Spleen (tissue), 11 donors: ENCODE measurements at regions not wholly inside any gene's neighbourhood (a gene's known extent, or its start where the extent isn't known, plus 50 kb on each side); places are given as distances from the start of the nearest gene placed in this dataset.

Experiments
- DNase-seq: peaks from one replicate; pipeline ENCODE4 v3.0.0-alpha.2; 2020
- H3K27ac ChIP-seq, 8 donors: fragments of 200-600 bp; sonication (generic) in 7 of 8; 1 replicate in 4 of 8; 2 replicates in 4 of 8; pipeline versions ENCODE4 v1.5.0 to v1.8.0; 2016 to 2021; ENCODE audit warnings: inconsistent platforms in 4 of 8, mild to moderate bottlenecking in 4 of 8, moderate library complexity in 1 of 8
- H3K27me3 ChIP-seq, 7 donors: fragments of 200-600 bp; sonication (generic) in 6 of 7; replicated peaks in 1 of 7; 1 replicate in 4 of 7; 2 replicates in 3 of 7; pipeline versions ENCODE4 v1.5.0 to v1.8.0; 2016 to 2021; ENCODE audit warnings: inconsistent platforms in 3 of 7, mild to moderate bottlenecking in 1 of 7
- H3K36me3 ChIP-seq, 6 donors: fragments of 200-600 bp; sonication (generic) in 5 of 6; 1 replicate in 4 of 6; 2 replicates in 2 of 6; pipeline versions ENCODE4 v1.5.0 to v1.8.0; 2016 to 2021; ENCODE audit warnings: inconsistent platforms in 2 of 6
- H3K4me1 ChIP-seq, 6 donors: fragments of 200-600 bp; sonication (generic) in 5 of 6; 1 replicate in 3 of 6; 2 replicates in 3 of 6; pipeline versions ENCODE4 v1.5.0 to v1.8.0; 2016 to 2021; ENCODE audit warnings: inconsistent platforms in 3 of 6
- H3K4me3 ChIP-seq, 8 donors: fragments of 200-600 bp; sonication (generic) in 7 of 8; 1 replicate in 4 of 8; 2 replicates in 4 of 8; pipeline versions ENCODE4 v1.5.0 to v1.8.0; 2016 to 2021; ENCODE audit warnings: inconsistent platforms in 4 of 8, mild to moderate bottlenecking in 4 of 8, moderate library complexity in 2 of 8
- H3K9me3 ChIP-seq, 8 donors: fragments of 200-600 bp; sonication (generic) in 7 of 8; 1 replicate in 4 of 8; 2 replicates in 4 of 8; pipeline versions ENCODE4 v1.5.0 to v1.8.0; 2016 to 2021; ENCODE audit warnings: inconsistent platforms in 4 of 8
- POLR2A ChIP-seq, 3 donors: fragments of 450-650 bp; IDR thresholded peaks; one replicate each; pipeline ENCODE4 v1.5.1; 2017; ENCODE audit warnings: antibody characterized with exemption in 3 of 3, mild to moderate bottlenecking in 1 of 3
- POLR2AphosphoS5 ChIP-seq, 3 donors: sonication (generic); formaldehyde crosslinking; IDR thresholded peaks; one replicate each; pipeline ENCODE4 v1.5.1; 2017; ENCODE audit warnings: antibody characterized with exemption in 3 of 3
- WGBS, 5 donors: extraction: QIAGEN DNeasy Blood & Tissue Kit in 3 of 5; methylation state at CpG; one replicate each; pipeline versions ENCODE4 v1.1.5 to v1.1.7; 2013 to 2018; 5-methylcytosine and 5-hydroxymethylcytosine counted together
- intact Hi-C: fragments of 100-400 bp; cut with DNase I; formaldehyde crosslinking; loops from one replicate; pipeline ENCODE4 v1.15.0; 2023; ENCODE audit warnings: low total_unique reads
- TF ChIP-seq, protein P1 (sequence below), 11 experiments: fragments of 200-600 bp in 7 of 11; fragments of 450-650 bp in 4 of 11; sonication (generic) in 4 of 11; IDR thresholded peaks in 8 of 11; conservative IDR thresholded peaks in 3 of 11; 1 replicate in 7 of 11; 2 replicates in 4 of 11; pipeline versions ENCODE4 v1.4.0 to v1.8.0; 2016 to 2021; ENCODE audit warnings: antibody characterized with exemption in 11 of 11, inconsistent platforms in 4 of 11, mild to moderate bottlenecking in 1 of 11
- donor health status: healthy with polysubstance abuse.
- donor health status: DM: no; HTN: no; CAD: no; lungs with moderate emphysema.
- donor health status: DM: no; HTN: no; CAD: no.
- donor health status: Bipolar disorder and iron deficiency.
- donor health status: healthy.
- donor health status: DM: no; HTN: no; CAD: no.
- donor health status: DM: yes; HTN: yes; CAD: no.

DNA sequence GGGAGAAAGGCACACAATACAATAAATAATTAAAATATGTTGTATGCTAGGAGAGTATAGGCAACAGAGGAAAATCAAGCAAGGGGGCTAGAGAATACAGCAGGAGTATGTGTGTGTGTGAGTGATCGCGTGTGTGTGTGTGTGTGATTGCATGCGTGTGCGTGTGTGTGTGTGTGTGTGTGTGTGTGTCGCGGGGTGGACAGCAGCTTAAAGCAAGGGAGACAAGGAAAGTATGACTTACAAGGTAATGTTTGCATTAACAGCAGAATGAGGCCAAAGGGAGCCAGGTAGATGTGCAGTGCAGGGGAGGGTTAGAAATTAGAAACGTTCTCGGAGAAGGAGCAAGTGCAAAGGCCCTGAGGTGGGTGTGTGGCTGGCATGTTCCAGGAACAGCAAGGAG, 57.4 kb upstream of the KCNA1 start:
- Histone ChIP-seq H3K27me3 (peaks cover 0 to 18% (median 5%) of the 10 kb centered on the region in 7 donors), H3K36me3 (no peaks in the 10 kb centered on the region), H3K4me1 (peaks cover 0 to 16% (median 5%) of the 10 kb centered on the region in 6 donors), H3K4me3 (no peak overlapping the region), H3K27ac (no peak overlapping the region), H3K9me3 (no peaks in the 10 kb centered on the region)
- no peak for TF ChIP-seq POLR2AphosphoS5 (IDR thresholded peaks at IDR 0.05)
- TF ChIP-seq, protein P1, sequence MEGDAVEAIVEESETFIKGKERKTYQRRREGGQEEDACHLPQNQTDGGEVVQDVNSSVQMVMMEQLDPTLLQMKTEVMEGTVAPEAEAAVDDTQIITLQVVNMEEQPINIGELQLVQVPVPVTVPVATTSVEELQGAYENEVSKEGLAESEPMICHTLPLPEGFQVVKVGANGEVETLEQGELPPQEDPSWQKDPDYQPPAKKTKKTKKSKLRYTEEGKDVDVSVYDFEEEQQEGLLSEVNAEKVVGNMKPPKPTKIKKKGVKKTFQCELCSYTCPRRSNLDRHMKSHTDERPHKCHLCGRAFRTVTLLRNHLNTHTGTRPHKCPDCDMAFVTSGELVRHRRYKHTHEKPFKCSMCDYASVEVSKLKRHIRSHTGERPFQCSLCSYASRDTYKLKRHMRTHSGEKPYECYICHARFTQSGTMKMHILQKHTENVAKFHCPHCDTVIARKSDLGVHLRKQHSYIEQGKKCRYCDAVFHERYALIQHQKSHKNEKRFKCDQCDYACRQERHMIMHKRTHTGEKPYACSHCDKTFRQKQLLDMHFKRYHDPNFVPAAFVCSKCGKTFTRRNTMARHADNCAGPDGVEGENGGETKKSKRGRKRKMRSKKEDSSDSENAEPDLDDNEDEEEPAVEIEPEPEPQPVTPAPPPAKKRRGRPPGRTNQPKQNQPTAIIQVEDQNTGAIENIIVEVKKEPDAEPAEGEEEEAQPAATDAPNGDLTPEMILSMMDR (IDR thresholded peaks at IDR 0.05 in 8 of 11, conservative IDR thresholded peaks at IDR 0.05 in 3 of 11), result no peak
- TF ChIP-seq POLR2A (IDR thresholded peaks at IDR 0.05), result no peak
- WGBS, 5 donors, result 83 to 95% (median 94%) methylated on average over 8 of the region's 8 CpGs
- no peak for DNase-seq
- intact Hi-C loops, result loop anchor here (10.0 kb wide), 1 partner anchor 232 kb away; no protein-coding TSS in a partner anchor

DNA sequence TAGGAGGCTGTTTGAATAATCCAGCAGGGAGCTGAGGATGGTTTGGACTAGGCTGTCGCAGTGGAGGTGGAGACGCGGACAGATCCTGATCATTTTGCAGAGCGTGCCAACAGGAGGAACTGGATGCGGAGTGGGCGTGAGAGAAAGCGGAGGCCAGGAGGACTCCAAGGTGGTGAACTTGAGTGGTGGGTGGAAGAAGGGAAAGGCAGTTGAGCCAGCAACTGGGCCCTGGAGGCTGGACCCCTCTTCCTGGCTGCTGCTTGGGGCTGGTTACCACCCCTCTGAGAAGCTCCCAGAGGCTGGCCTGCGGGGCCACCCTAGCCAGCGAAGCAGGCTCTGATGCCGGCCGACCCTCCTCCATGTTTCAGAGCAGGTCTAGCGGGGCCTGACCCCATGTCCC, 56.8 kb upstream of the KCNA1 start:
- Histone ChIP-seq H3K27ac (no peak overlapping the region), H3K4me3 (no peak overlapping the region), H3K9me3 (no peaks in the 10 kb centered on the region), H3K4me1 (peaks cover under 1 to 22% (median 11%) of the 10 kb centered on the region in 6 donors), H3K36me3 (no peaks in the 10 kb centered on the region), H3K27me3 (peaks cover 0 to 24% (median 6%) of the 10 kb centered on the region in 7 donors)
- TF ChIP-seq POLR2A (IDR thresholded peaks at IDR 0.05), result no peak
- no peak for TF ChIP-seq POLR2AphosphoS5 (IDR thresholded peaks at IDR 0.05)
- TF ChIP-seq, protein P1 (IDR thresholded peaks at IDR 0.05 in 8 of 11, conservative IDR thresholded peaks at IDR 0.05 in 3 of 11), result no peak
- DNase-seq, result no peak
- intact Hi-C loops, result loop anchor here (10.0 kb wide), 1 partner anchor 232 kb away; no protein-coding TSS in a partner anchor
- WGBS, 5 donors, result 90 to 97% (median 94%) methylated on average over 11 to 12 of the region's 12 CpGs

DNA sequence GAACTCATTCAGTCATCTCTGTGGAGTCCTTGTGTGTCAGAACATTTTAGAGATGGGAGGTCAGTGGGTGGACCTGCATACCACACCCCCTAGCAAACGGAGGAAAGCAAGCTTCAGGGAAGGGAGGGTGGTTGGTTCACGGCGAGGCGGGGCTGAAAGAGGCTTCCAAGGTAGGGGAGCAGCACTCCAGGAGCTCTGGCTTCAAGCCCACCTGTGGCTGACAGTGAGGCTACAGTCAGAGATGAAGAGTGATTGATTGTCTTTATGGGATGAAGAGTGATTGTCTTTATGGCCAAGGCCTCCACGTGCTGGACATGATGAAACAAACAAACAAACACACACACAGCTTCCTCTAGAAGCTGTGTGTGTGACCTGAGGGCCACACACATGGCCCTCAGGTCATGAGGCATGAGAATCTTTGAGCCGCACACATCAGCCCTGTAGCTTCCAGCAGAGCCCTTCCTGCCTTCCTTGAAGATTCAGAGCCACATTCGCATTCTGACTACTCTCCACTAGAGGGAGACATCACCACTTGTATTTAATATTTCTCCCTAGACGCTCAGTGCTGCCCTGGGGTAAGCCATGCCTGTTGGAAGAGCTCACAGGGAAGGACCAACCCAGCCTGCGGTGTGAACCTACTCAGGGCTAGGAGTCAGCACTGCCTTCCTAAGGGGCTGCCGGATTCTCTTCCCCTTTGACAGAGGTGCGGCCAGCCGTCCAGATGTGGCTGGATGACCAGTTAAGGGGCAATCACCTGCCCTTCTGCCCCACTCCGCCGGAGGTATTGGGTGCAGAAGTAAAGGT, 54.4 kb upstream of the KCNA1 start:
- Histone ChIP-seq H3K36me3 (no peaks in the 10 kb centered on the region), H3K27ac (no peak overlapping the region), H3K27me3 (peaks cover 0 to 46% (median 13%) of the 10 kb centered on the region in 7 donors), H3K4me1 (peaks cover 8 to 21% (median 12%) of the 10 kb centered on the region in 6 donors), H3K9me3 (no peaks in the 10 kb centered on the region), H3K4me3 (no peak overlapping the region)
- TF ChIP-seq, protein P1 (IDR thresholded peaks at IDR 0.05 in 8 of 11, conservative IDR thresholded peaks at IDR 0.05 in 3 of 11), result peak; percentile 53 to 93 (median 83)
- TF ChIP-seq POLR2A (IDR thresholded peaks at IDR 0.05) (no peak), POLR2AphosphoS5 (IDR thresholded peaks at IDR 0.05) (no peak)
- 43 to 53% (median 50%) methylated on average over 14 of the region's 14 CpGs for WGBS, 5 donors
- intact Hi-C loops, result loop anchor here (5.0 to 10.0 kb wide), 2 partner anchors 147 to 229 kb away; no protein-coding TSS in a partner anchor
- no peak for DNase-seq

DNA sequence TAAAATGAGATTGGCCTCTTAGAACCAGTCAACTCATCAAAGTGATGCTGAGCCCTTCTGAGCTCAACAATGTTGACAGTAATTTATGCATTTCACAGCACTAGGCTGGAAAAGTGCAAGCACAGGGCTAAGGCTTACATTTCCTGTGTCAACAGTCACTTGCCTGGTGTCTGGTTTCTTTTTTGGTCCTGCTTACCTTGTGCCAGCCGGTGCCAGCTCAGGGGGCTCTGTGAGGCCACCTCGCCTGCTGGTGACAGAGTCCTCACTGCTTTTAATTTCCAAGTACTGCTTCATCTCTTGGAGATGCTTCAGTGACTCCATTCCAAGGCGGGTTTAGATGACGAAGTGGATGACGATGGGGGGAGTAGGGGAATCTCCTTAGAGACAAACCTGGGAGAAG, 53.1 kb upstream of the KCNA1 start:
- H3K9me3 ChIP-seq, result no peaks in the 10 kb centered on the region
- H3K27me3 ChIP-seq, result peaks cover 0 to 57% (median 13%) of the 10 kb centered on the region in 7 donors
- no peaks in the 10 kb centered on the region for H3K36me3 ChIP-seq
- WGBS, 5 donors, result 55 to 75% (median 63%) methylated on average over 5 of the region's 5 CpGs
- H3K4me3 ChIP-seq, result no peak overlapping the region
- no peak for DNase-seq
- intact Hi-C loops, result loop anchor here (5.0 to 10.0 kb wide), 2 partner anchors 146 to 228 kb away; no protein-coding TSS in a partner anchor
- peaks cover 8 to 21% (median 12%) of the 10 kb centered on the region in 6 donors for H3K4me1 ChIP-seq
- no peak for TF ChIP-seq POLR2A (IDR thresholded peaks at IDR 0.05)
- TF ChIP-seq, protein P1 (IDR thresholded peaks at IDR 0.05 in 8 of 11, conservative IDR thresholded peaks at IDR 0.05 in 3 of 11), result peak in 1 of 11 experiments; percentile 0
- no peak overlapping the region for H3K27ac ChIP-seq
